HepG2 (cell line): ENCODE measurements at regions not wholly inside any gene's neighbourhood (a gene's known extent, or its start where the extent isn't known, plus 50 kb on each side); places are given as distances from the start of the nearest gene placed in this dataset.

Experiments
- ATAC-seq: fragments of 200-7000 bp; cut with Tn5 transposase; 3 replicates; pipeline ENCODE4 v1.9.1; 2020; ENCODE audit warnings: mild to moderate bottlenecking, moderate library complexity
- BruUV-seq: library from RNA; stranded (reverse); fragments of 400-500 nt; replicated peaks from 2 replicates; lab custom pipeline; 2021; lab: Mats Ljungman, UMichigan
- CTCF ChIA-PET: fragments of 300-600 bp; formaldehyde crosslinking; extraction: SDS; loops from one replicate; lab custom pipeline; 2021; ENCODE audit warnings: low total read pairs, inconsistent platforms, low intra/inter-chr PET ratio; lab: Yijun Ruan, JAX
- POLR2A ChIA-PET: fragments of 350-600 bp; sonication (Branson Sonifier 250); formaldehyde crosslinking; loops from one replicate; lab custom pipeline; 2020; ENCODE audit warnings: antibody characterized with exemption, inconsistent platforms; lab: Yijun Ruan, JAX
- DNase-seq: peaks from one replicate; pipeline ENCODE4 v3.0.0-alpha.2; 2015; ENCODE audit warnings: low spot score
- FAIRE-seq: peaks from 3 replicates; lab custom pipeline; 2011; peaks lifted over from hg19 to GRCh38; lab: Jason Lieb, UNC
- H2AFZ ChIP-seq: one replicate; pipeline ENCODE4 v1.6.1; 2011; ENCODE audit warnings: low read length, inconsistent platforms
- H3K27ac ChIP-seq: fragments of 300-600 bp; 3 replicates; pipeline ENCODE4 v1.8.0; 2011; ENCODE audit warnings: mixed run types, mild to moderate bottlenecking, mixed read lengths, low read length, inconsistent platforms; ENCODE audit not compliant: insufficient read depth; ENCODE audit errors: extremely low read length
- H3K27me3 ChIP-seq, 2 experiments: fragments of 200-600 bp in 1 of 2; 2 replicates in 1 of 2; 3 replicates in 1 of 2; pipeline versions ENCODE4 v1.6.0 to v1.8.0; 2011; ENCODE audit warnings: low read length in 2 of 2, mild to moderate bottlenecking in 2 of 2, moderate library complexity in 2 of 2, inconsistent platforms in 1 of 2; ENCODE audit not compliant: insufficient read depth in 2 of 2, control insufficient read depth in 1 of 2
- H3K36me3 ChIP-seq, 2 experiments: fragments of 200-600 bp in 1 of 2; replicated peaks in 1 of 2; 2 replicates in 1 of 2; 3 replicates in 1 of 2; pipeline versions ENCODE4 v1.5.1 to v1.8.0; 2011; ENCODE audit warnings: low read length in 2 of 2, inconsistent platforms in 1 of 2; ENCODE audit not compliant: insufficient read depth in 2 of 2, control insufficient read depth in 1 of 2
- H3K4me1 ChIP-seq: 2 replicates; pipeline ENCODE4 v1.5.1; 2012; ENCODE audit warnings: low read length, inconsistent platforms; ENCODE audit not compliant: insufficient read depth
- H3K4me2 ChIP-seq: 2 replicates; pipeline ENCODE4 v1.6.0; 2011; ENCODE audit warnings: low read depth, low read length, inconsistent platforms
- H3K4me3 ChIP-seq, 3 experiments: fragments of 200-600 bp in 1 of 3; sonication (generic), shearing (Covaris generic) in 1 of 3; replicated peaks in 1 of 3; 2 replicates each; pipeline ENCODE4 v1.5.1; 2011 to 2016; ENCODE audit warnings: low read length in 3 of 3, inconsistent platforms in 2 of 3, low read depth in 2 of 3, mild to moderate bottlenecking in 2 of 3, control low read depth in 1 of 3, mixed read lengths in 1 of 3; ENCODE audit not compliant: insufficient read depth in 1 of 3
- H3K79me2 ChIP-seq: one replicate; pipeline ENCODE4 v1.6.1; 2011; ENCODE audit warnings: low read length, inconsistent platforms; ENCODE audit not compliant: insufficient read depth
- H3K9ac ChIP-seq: 2 replicates; pipeline ENCODE4 v1.6.0; 2011; ENCODE audit warnings: mild to moderate bottlenecking, low read depth, low read length, inconsistent platforms; ENCODE audit not compliant: insufficient read depth
- H3K9me3 ChIP-seq: 2 replicates; pipeline ENCODE4 v1.5.1; 2012; ENCODE audit warnings: mild to moderate bottlenecking, low read length
- H4K20me1 ChIP-seq: 2 replicates; pipeline ENCODE4 v1.6.0; 2011; ENCODE audit warnings: inconsistent platforms, mild to moderate bottlenecking, low read length, moderate library complexity; ENCODE audit not compliant: insufficient read depth
- AFF4 ChIP-seq: sonication (generic); formaldehyde crosslinking; IDR thresholded peaks from 2 replicates; pipeline ENCODE4 v1.4.0; 2020; ENCODE audit warnings: missing genetic modification reagents
- ARHGAP35 ChIP-seq: sonication (generic); formaldehyde crosslinking; IDR thresholded peaks from 2 replicates; pipeline ENCODE4 v1.9.0; 2022; ENCODE audit warnings: mild to moderate bottlenecking, inconsistent platforms, moderate library complexity, missing genetic modification reagents, borderline replicate concordance
- HNF4A ChIP-seq: sonication (generic); formaldehyde crosslinking; IDR thresholded peaks from 2 replicates; pipeline ENCODE4 v1.4.0; 2020; ENCODE audit warnings: missing genetic modification reagents
- KDM1A ChIP-seq: IDR thresholded peaks from 2 replicates; pipeline ENCODE4 v1.6.1; 2016; ENCODE audit warnings: missing compliant biosample characterization
- MED13 ChIP-seq: sonication (generic); formaldehyde crosslinking; IDR thresholded peaks from 2 replicates; pipeline ENCODE4 v1.5.0; 2020; ENCODE audit warnings: missing genetic modification reagents
- ZBTB46 ChIP-seq: sonication (generic); formaldehyde crosslinking; IDR thresholded peaks from 2 replicates; pipeline ENCODE4 v1.4.0; 2020; ENCODE audit warnings: mild to moderate bottlenecking, missing genetic modification reagents, borderline replicate concordance
- ZNF746 ChIP-seq: sonication (generic); formaldehyde crosslinking; IDR thresholded peaks from 2 replicates; pipeline ENCODE4 v1.8.0; 2022; ENCODE audit warnings: mild to moderate bottlenecking, missing genetic modification reagents
- WGBS: methylation state at CpG from one replicate; pipeline ENCODE4 v1.1.6; 2017; ENCODE audit warnings: low lambda C conversion rate; 5-methylcytosine and 5-hydroxymethylcytosine counted together
- in situ Hi-C: cut with HindIII; loops from 2 replicates; pipeline ENCODE4 v1.10.0; 2017; ENCODE audit warnings: low pct_unique_long_range_greater_than_20kb; ENCODE audit not compliant: extremely low pct_ligation_motif_present
- intact Hi-C: fragments of 100-400 bp; cut with micrococcal nuclease; formaldehyde crosslinking; loops from one replicate; pipeline ENCODE4 v1.10.0; 2022; ENCODE audit not compliant: unreplicated experiment
- TF ChIP-seq, protein P1 (sequence below): sonication (generic); formaldehyde crosslinking; IDR thresholded peaks from 2 replicates; pipeline ENCODE4 v1.5.0; 2020; ENCODE audit warnings: mild to moderate bottlenecking, missing genetic modification reagents, borderline replicate concordance

- Histone ChIP-seq H4K20me1 (no peaks in the 10 kb centered on the region), H3K9me3 (no peaks in the 10 kb centered on the region), H3K27me3 (0 out of 5 replicates have a peak, but pooled peaks cover 0 to 3% of the 10 kb centered on the region in 2 experiments), H3K4me1 (no peaks in the 10 kb centered on the region), H3K27ac (no peak overlapping the region), H3K9ac (no peak overlapping the region), H2AFZ (no peak overlapping the region), H3K4me3 (no peak overlapping the region), H3K79me2 (no peaks in the 10 kb centered on the region), H3K36me3 (no peaks in the 10 kb centered on the region), H3K4me2 (no peak overlapping the region)
- POLR2A ChIA-PET: no interaction called here
- ATAC-seq (no peak), DNase-seq (no peak), FAIRE-seq (no peak)
- intact Hi-C loops: no loop called here
- CTCF ChIA-PET: no interaction called here
- 49% methylated on average over 2 of the region's 2 CpGs for WGBS
- no TSS peak for BruUV-seq
- TF ChIP-seq ARHGAP35 (CRISPR knock-in tag): no peak
- TF ChIP-seq, protein P1, sequence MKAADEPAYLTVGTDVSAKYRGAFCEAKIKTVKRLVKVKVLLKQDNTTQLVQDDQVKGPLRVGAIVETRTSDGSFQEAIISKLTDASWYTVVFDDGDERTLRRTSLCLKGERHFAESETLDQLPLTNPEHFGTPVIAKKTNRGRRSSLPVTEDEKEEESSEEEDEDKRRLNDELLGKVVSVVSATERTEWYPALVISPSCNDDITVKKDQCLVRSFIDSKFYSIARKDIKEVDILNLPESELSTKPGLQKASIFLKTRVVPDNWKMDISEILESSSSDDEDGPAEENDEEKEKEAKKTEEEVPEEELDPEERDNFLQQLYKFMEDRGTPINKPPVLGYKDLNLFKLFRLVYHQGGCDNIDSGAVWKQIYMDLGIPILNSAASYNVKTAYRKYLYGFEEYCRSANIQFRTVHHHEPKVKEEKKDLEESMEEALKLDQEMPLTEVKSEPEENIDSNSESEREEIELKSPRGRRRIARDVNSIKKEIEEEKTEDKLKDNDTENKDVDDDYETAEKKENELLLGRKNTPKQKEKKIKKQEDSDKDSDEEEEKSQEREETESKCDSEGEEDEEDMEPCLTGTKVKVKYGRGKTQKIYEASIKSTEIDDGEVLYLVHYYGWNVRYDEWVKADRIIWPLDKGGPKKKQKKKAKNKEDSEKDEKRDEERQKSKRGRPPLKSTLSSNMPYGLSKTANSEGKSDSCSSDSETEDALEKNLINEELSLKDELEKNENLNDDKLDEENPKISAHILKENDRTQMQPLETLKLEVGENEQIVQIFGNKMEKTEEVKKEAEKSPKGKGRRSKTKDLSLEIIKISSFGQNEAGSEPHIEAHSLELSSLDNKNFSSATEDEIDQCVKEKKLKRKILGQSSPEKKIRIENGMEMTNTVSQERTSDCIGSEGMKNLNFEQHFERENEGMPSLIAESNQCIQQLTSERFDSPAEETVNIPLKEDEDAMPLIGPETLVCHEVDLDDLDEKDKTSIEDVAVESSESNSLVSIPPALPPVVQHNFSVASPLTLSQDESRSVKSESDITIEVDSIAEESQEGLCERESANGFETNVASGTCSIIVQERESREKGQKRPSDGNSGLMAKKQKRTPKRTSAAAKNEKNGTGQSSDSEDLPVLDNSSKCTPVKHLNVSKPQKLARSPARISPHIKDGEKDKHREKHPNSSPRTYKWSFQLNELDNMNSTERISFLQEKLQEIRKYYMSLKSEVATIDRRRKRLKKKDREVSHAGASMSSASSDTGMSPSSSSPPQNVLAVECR (CRISPR knock-in tag): no peak
- TF ChIP-seq MED13 (CRISPR knock-in tag): no peak
- in situ Hi-C loops: no loop called here
Measured at GRCh38 chr9:71549023-71549422, 219.3 kb downstream of the CEMIP2 start.

GRCh38 chr9:71544464-71544863 lies 223.8 kb downstream of the CEMIP2 start:
- FAIRE-seq (no peak), DNase-seq (no peak), ATAC-seq (no peak)
- Histone ChIP-seq H3K4me2 (no peak overlapping the region), H3K9me3 (no peaks in the 10 kb centered on the region), H3K36me3 (no peaks in the 10 kb centered on the region), H3K4me1 (no peaks in the 10 kb centered on the region), H3K4me3 (no peak overlapping the region), H3K79me2 (no peaks in the 10 kb centered on the region), H3K27me3 (peaks cover 0 to 6% of the 10 kb centered on the region in 2 experiments; a peak in 1 of 5 replicates), H3K9ac (no peak overlapping the region), H3K27ac (no peak overlapping the region), H4K20me1 (no peaks in the 10 kb centered on the region), H2AFZ (no peak overlapping the region)
- ChIA-PET POLR2A (no interaction called here), CTCF (no interaction called here)
- in situ Hi-C loops: no loop called here
- intact Hi-C loops: no loop called here
- WGBS: 22% methylated on average over 3 of the region's 4 CpGs
- no TSS peak for BruUV-seq
- TF ChIP-seq AFF4 (no peak), ZBTB46 (CRISPR knock-in tag) (no peak), KDM1A (CRISPR knock-in tag) (no peak), HNF4A (CRISPR knock-in tag) (no peak), ZNF746 (CRISPR knock-in tag) (no peak)
